ENCODE measurements at regions not wholly inside any gene's neighbourhood (a gene's known extent, or its start where the extent isn't known, plus 50 kb on each side); places are given as distances from the start of the nearest gene placed in this dataset.
"Not testable (repeated sequence)": the region's sequence is repeated elsewhere in the genome, so short reads cannot be mapped to it uniquely, and the experiment has no call there.

- DNase-seq (ENCODE audit: low spot score) = peak; percentile 57
Observed at GRCh38 chr16:10314811-10315210, 71.0 kb upstream of the ATF7IP2 start.

- no peak for DNase-seq (ENCODE audit: low spot score)
Observed at GRCh38 chr16:10317425-10318001, 68.3 kb upstream of the ATF7IP2 start.

- no peak for DNase-seq (ENCODE audit: low spot score)
Observed at GRCh38 chr16:10318798-10319500, 66.9 kb upstream of the ATF7IP2 start.

GRCh38 chr16:10321407-10322387 is 64.2 kb upstream of the ATF7IP2 start:
- DNase-seq (ENCODE audit: low spot score) = no peak

GRCh38 chr16:10322723-10323527 is 62.9 kb upstream of the ATF7IP2 start:
- DNase-seq (ENCODE audit: low spot score) = no peak

GRCh38 chr16:10323528-10323869 is 62.4 kb upstream of the ATF7IP2 start:
- no peak for DNase-seq (ENCODE audit: low spot score)

- DNase-seq (ENCODE audit: low spot score) = no peak
Observed at GRCh38 chr16:10324210-10324609, 61.7 kb upstream of the ATF7IP2 start.

GRCh38 chr16:10325783-10326543 is 59.9 kb upstream of the ATF7IP2 start:
- peak; percentile 70 for DNase-seq (ENCODE audit: low spot score)

GRCh38 chr16:10326647-10327046 is 59.2 kb upstream of the ATF7IP2 start:
- DNase-seq (ENCODE audit: low spot score) = no peak

GRCh38 chr16:10328291-10328690 is 57.6 kb upstream of the ATF7IP2 start:
- not testable (repeated sequence) for DNase-seq (ENCODE audit: low spot score)

GRCh38 chr16:10332241-10332640 is 53.6 kb upstream of the ATF7IP2 start:
- no peak for DNase-seq (ENCODE audit: low spot score)

- DNase-seq (ENCODE audit: low spot score) = no peak
Observed at GRCh38 chr16:10332775-10333174, 53.1 kb upstream of the ATF7IP2 start.

- DNase-seq (ENCODE audit: low spot score) = no peak
Observed at GRCh38 chr16:10333321-10334032, 52.4 kb upstream of the ATF7IP2 start.

- no peak for DNase-seq (ENCODE audit: low spot score)
Observed at GRCh38 chr16:10335681-10336080, 50.2 kb upstream of the ATF7IP2 start.
